ENCODE measurements at regions not wholly inside any gene's neighbourhood (a gene's known extent, or its start where the extent isn't known, plus 50 kb on each side); places are given as distances from the start of the nearest gene placed in this dataset.

- no peak for TF ChIP-seq CTCF (conservative IDR thresholded peaks at IDR 0.05)
- no peak overlapping the region for H3K27ac ChIP-seq
These were observed 212.7 kb downstream of the SLIT2 start for GRCh38 chr4:20464381-20464780.

GRCh38 chr4:20474119-20474518, 222.4 kb downstream of the SLIT2 start:
- no peak overlapping the region for H3K27ac ChIP-seq
- no peak for TF ChIP-seq CTCF (conservative IDR thresholded peaks at IDR 0.05)

- no peak for TF ChIP-seq CTCF (conservative IDR thresholded peaks at IDR 0.05)
- no peak overlapping the region for H3K27ac ChIP-seq
These were observed 221.8 kb upstream of the PACRGL start for GRCh38 chr4:20478412-20478811.

- no peak for TF ChIP-seq CTCF (conservative IDR thresholded peaks at IDR 0.05)
- H3K27ac ChIP-seq: no peak overlapping the region
These were observed 219.9 kb upstream of the PACRGL start for GRCh38 chr4:20480165-20480947.

GRCh38 chr4:20483416-20483815, 216.8 kb upstream of the PACRGL start:
- no peak overlapping the region for H3K27ac ChIP-seq
- no peak for TF ChIP-seq CTCF (conservative IDR thresholded peaks at IDR 0.05)

GRCh38 chr4:20486433-20486832, 213.8 kb upstream of the PACRGL start:
- peak overlapping the region; percentile 14; the same call in 1 of the 2 replicates for H3K27ac ChIP-seq
- no peak for TF ChIP-seq CTCF (conservative IDR thresholded peaks at IDR 0.05)

GRCh38 chr4:20487446-20487845, 212.8 kb upstream of the PACRGL start:
- TF ChIP-seq CTCF (conservative IDR thresholded peaks at IDR 0.05): no peak
- no peak overlapping the region for H3K27ac ChIP-seq

Measured in VCaP (cell line).